ENCODE measurements at regions not wholly inside any gene's neighbourhood (a gene's known extent, or its start where the extent isn't known, plus 50 kb on each side); places are given as distances from the start of the nearest gene placed in this dataset.

GRCh38 chr9:108310202-108310601, 545.6 kb downstream of the ACTL7B start:
- no peaks in the 10 kb centered on the region for H3K27me3 ChIP-seq (ENCODE audit: control insufficient read depth, insufficient read depth, low read length)
- no peak overlapping the region for H3K4me3 ChIP-seq (ENCODE audit: low read length)
- H3K9ac ChIP-seq (ENCODE audit: low read length): no peak overlapping the region
- no peaks in the 10 kb centered on the region for H3K36me3 ChIP-seq (ENCODE audit: control insufficient read depth, insufficient read depth, low read length)
- H3K4me1 ChIP-seq (ENCODE audit: control insufficient read depth, insufficient read depth, low read length): no peaks in the 10 kb centered on the region
- H3K9me3 ChIP-seq (ENCODE audit: control insufficient read depth, low read length): no peaks in the 10 kb centered on the region

- Histone ChIP-seq H3K9ac (ENCODE audit: low read length) (no peak overlapping the region), H3K4me1 (ENCODE audit: control insufficient read depth, insufficient read depth, low read length) (peaks cover 9% of the 10 kb centered on the region), H3K36me3 (ENCODE audit: control insufficient read depth, insufficient read depth, low read length) (no peaks in the 10 kb centered on the region), H3K9me3 (ENCODE audit: control insufficient read depth, low read length) (no peaks in the 10 kb centered on the region), H3K4me3 (ENCODE audit: low read length) (no peak overlapping the region), H3K27me3 (ENCODE audit: control insufficient read depth, insufficient read depth, low read length) (no peaks in the 10 kb centered on the region)
These were observed 555.2 kb downstream of the ACTL7B start for GRCh38 chr9:108300306-108301287.

DNA sequence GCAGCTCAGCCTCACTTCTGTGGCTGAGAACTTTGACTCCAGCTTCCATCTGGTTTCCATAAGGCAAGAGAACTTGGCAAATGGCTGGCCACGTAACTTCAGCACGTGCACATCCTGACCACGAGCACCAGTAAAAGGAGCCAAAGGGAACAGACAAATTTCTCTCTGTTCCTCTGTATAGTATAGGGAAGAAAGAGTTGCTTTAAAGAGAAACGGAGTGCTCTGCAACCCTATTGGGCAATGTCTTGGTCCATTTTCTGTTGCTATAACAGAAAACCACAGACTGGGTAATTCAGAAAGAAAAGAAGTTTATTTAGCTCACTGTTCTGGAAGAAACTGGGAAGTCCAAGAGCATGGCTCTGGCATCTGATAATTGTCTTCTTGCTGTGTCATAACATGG, 558.7 kb downstream of the ACTL7B start:
- no peak overlapping the region for H3K9ac ChIP-seq (ENCODE audit: low read length)
- H3K9me3 ChIP-seq (ENCODE audit: control insufficient read depth, low read length): no peaks in the 10 kb centered on the region
- no peaks in the 10 kb centered on the region for H3K27me3 ChIP-seq (ENCODE audit: control insufficient read depth, insufficient read depth, low read length)
- no peaks in the 10 kb centered on the region for H3K36me3 ChIP-seq (ENCODE audit: control insufficient read depth, insufficient read depth, low read length)
- peaks cover 9% of the 10 kb centered on the region for H3K4me1 ChIP-seq (ENCODE audit: control insufficient read depth, insufficient read depth, low read length)
- H3K4me3 ChIP-seq (ENCODE audit: low read length): no peak overlapping the region

DNA sequence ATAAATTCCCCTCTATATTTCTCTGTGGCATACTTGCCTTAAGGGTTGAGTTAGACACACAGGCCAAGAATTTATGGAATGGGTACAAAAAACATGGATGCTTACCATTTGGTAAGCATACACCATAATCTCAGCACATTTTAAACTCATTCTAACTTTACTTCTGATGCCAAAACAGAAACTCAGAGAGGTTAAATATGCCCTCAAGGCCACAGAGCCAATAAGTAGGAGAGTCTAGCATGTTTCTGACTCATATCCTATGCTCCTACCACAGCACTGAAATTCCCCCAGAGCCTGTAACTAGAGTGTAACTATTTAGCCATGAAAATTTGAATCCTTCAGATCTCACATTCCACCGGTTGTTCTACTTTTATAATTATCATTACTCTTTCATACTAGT, 559.7 kb downstream of the ACTL7B start:
- no peaks in the 10 kb centered on the region for H3K9me3 ChIP-seq (ENCODE audit: control insufficient read depth, low read length)
- no peak overlapping the region for H3K9ac ChIP-seq (ENCODE audit: low read length)
- no peaks in the 10 kb centered on the region for H3K27me3 ChIP-seq (ENCODE audit: control insufficient read depth, insufficient read depth, low read length)
- H3K4me3 ChIP-seq (ENCODE audit: low read length): no peak overlapping the region
- no peaks in the 10 kb centered on the region for H3K36me3 ChIP-seq (ENCODE audit: control insufficient read depth, insufficient read depth, low read length)
- H3K4me1 ChIP-seq (ENCODE audit: control insufficient read depth, insufficient read depth, low read length): peaks cover 9% of the 10 kb centered on the region

- H3K27me3 ChIP-seq (ENCODE audit: control insufficient read depth, insufficient read depth, low read length): no peaks in the 10 kb centered on the region
- no peaks in the 10 kb centered on the region for H3K36me3 ChIP-seq (ENCODE audit: control insufficient read depth, insufficient read depth, low read length)
- no peak overlapping the region for H3K4me3 ChIP-seq (ENCODE audit: low read length)
- no peak overlapping the region for H3K9ac ChIP-seq (ENCODE audit: low read length)
- H3K9me3 ChIP-seq (ENCODE audit: control insufficient read depth, low read length): no peaks in the 10 kb centered on the region
- no peaks in the 10 kb centered on the region for H3K4me1 ChIP-seq (ENCODE audit: control insufficient read depth, insufficient read depth, low read length)
These were observed 564.2 kb downstream of the ACTL7B start for GRCh38 chr9:108291586-108291932.

DNA sequence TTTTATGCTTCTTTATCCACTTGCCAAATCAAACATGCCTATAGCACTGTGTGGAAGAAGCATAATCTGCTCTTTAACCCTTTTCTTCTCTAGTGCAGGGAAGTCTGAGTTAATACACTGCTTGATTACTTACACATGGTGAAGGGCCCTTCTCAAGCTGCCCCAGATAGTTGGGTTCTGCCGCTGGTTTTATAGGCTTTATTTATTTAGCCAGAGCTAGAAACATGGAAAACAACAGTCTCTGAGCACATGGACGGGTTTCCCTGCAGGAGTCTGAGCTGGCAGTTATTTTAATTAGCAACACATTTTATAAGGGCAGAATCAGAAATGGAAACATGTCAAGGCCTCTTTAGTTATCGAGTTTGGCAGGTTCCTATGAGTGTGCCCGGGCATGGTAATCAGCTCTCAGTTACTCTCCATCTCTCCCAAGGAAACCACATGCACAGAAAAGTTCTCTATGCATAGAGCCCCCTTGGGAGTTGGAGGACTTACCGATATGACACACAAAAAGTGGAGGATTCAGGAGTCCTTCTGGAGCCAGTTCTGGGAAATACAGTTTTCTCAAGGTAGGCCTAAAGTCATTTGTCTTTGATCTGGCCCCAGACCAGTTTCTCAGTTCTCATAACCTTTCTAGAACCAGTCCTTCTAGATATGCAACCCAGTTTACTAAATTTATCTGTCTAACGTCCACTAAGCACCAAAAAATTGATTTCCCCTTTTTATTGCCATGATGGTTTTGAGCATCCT, 564.8 kb downstream of the ACTL7B start:
- no peaks in the 10 kb centered on the region for H3K4me1 ChIP-seq (ENCODE audit: control insufficient read depth, insufficient read depth, low read length)
- no peaks in the 10 kb centered on the region for H3K36me3 ChIP-seq (ENCODE audit: control insufficient read depth, insufficient read depth, low read length)
- H3K9ac ChIP-seq (ENCODE audit: low read length): no peak overlapping the region
- no peak overlapping the region for H3K4me3 ChIP-seq (ENCODE audit: low read length)
- H3K9me3 ChIP-seq (ENCODE audit: control insufficient read depth, low read length): no peaks in the 10 kb centered on the region
- H3K27me3 ChIP-seq (ENCODE audit: control insufficient read depth, insufficient read depth, low read length): no peaks in the 10 kb centered on the region

GRCh38 chr9:108286638-108287206, 569.1 kb downstream of the ACTL7B start:
- Histone ChIP-seq H3K9ac (ENCODE audit: low read length) (no peak overlapping the region), H3K27me3 (ENCODE audit: control insufficient read depth, insufficient read depth, low read length) (no peaks in the 10 kb centered on the region), H3K9me3 (ENCODE audit: control insufficient read depth, low read length) (no peaks in the 10 kb centered on the region), H3K4me1 (ENCODE audit: control insufficient read depth, insufficient read depth, low read length) (no peaks in the 10 kb centered on the region), H3K4me3 (ENCODE audit: low read length) (no peak overlapping the region), H3K36me3 (ENCODE audit: control insufficient read depth, insufficient read depth, low read length) (no peaks in the 10 kb centered on the region)

- no peaks in the 10 kb centered on the region for H3K4me1 ChIP-seq (ENCODE audit: control insufficient read depth, insufficient read depth, low read length)
- no peaks in the 10 kb centered on the region for H3K36me3 ChIP-seq (ENCODE audit: control insufficient read depth, insufficient read depth, low read length)
- H3K27me3 ChIP-seq (ENCODE audit: control insufficient read depth, insufficient read depth, low read length): no peaks in the 10 kb centered on the region
- no peaks in the 10 kb centered on the region for H3K9me3 ChIP-seq (ENCODE audit: control insufficient read depth, low read length)
- H3K9ac ChIP-seq (ENCODE audit: low read length): no peak overlapping the region
- H3K4me3 ChIP-seq (ENCODE audit: low read length): no peak overlapping the region
These were observed 572.1 kb downstream of the ACTL7B start for GRCh38 chr9:108283696-108284095.

DNA sequence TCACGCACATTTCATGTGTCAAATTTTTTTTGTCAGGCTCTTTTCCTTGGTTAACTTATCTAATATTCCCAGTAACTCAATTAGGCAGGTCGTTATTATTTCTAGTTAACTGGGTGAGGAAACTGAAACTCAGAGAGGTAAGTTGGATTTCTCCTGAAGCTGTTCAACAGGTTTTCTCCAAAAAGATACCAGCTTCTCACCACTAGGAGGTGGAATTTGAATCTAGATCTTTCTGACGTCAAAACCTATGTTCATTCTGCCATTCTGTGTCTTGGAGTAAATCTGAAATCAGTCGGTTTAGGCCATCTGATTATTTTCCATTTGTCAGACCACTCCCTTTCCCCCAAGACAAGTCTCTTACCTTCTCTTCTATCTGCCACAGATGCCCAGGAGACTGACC, 572.9 kb downstream of the ACTL7B start:
- Histone ChIP-seq H3K9me3 (ENCODE audit: control insufficient read depth, low read length) (no peaks in the 10 kb centered on the region), H3K36me3 (ENCODE audit: control insufficient read depth, insufficient read depth, low read length) (no peaks in the 10 kb centered on the region), H3K9ac (ENCODE audit: low read length) (no peak overlapping the region), H3K27me3 (ENCODE audit: control insufficient read depth, insufficient read depth, low read length) (no peaks in the 10 kb centered on the region), H3K4me3 (ENCODE audit: low read length) (no peak overlapping the region), H3K4me1 (ENCODE audit: control insufficient read depth, insufficient read depth, low read length) (no peaks in the 10 kb centered on the region)

DNA sequence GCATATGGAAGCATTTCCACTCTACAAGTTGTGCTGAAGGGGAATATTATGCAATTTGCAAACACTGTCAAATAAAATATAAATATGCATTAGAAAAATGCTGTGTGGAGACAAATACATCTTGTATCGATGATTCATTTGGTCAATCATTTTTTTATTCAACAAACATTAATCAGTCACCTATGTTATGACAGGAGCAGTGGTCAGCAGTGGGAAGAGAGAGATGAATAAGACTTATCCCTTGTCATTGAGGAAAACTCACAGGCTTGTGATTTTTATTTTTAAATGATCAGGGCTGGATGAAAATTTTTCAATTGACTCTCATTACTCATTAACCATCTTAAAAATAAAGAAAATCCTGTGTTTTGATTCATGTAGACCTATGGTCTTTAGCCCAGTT, 574.1 kb downstream of the ACTL7B start:
- no peaks in the 10 kb centered on the region for H3K9me3 ChIP-seq (ENCODE audit: control insufficient read depth, low read length)
- H3K4me3 ChIP-seq (ENCODE audit: low read length): no peak overlapping the region
- H3K36me3 ChIP-seq (ENCODE audit: control insufficient read depth, insufficient read depth, low read length): no peaks in the 10 kb centered on the region
- H3K9ac ChIP-seq (ENCODE audit: low read length): no peak overlapping the region
- no peaks in the 10 kb centered on the region for H3K27me3 ChIP-seq (ENCODE audit: control insufficient read depth, insufficient read depth, low read length)
- H3K4me1 ChIP-seq (ENCODE audit: control insufficient read depth, insufficient read depth, low read length): no peaks in the 10 kb centered on the region

DNA sequence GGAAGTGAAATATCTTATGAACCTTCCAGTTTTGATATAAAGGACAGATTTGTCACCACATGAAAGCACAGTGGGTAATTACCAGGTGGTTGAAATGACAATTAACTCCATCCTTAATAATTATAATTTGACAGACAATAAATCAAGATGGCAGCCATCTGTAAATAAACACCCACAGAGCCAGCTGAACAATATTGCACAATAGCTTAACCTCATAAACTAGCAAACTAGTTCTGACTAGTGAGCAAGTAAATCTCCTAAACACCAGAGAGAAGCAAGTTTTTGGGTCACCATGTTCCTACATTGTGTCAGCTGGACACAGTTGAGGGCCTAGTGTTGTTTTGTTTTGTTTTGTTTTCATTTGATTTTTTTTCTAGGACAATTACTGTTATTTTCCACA, 577.4 kb downstream of the ACTL7B start:
- H3K27me3 ChIP-seq (ENCODE audit: control insufficient read depth, insufficient read depth, low read length): no peaks in the 10 kb centered on the region
- no peak overlapping the region for H3K4me3 ChIP-seq (ENCODE audit: low read length)
- no peaks in the 10 kb centered on the region for H3K9me3 ChIP-seq (ENCODE audit: control insufficient read depth, low read length)
- H3K4me1 ChIP-seq (ENCODE audit: control insufficient read depth, insufficient read depth, low read length): peaks cover 2% of the 10 kb centered on the region
- no peaks in the 10 kb centered on the region for H3K36me3 ChIP-seq (ENCODE audit: control insufficient read depth, insufficient read depth, low read length)
- H3K9ac ChIP-seq (ENCODE audit: low read length): no peak overlapping the region

GRCh38 chr9:108277216-108277615, 578.6 kb downstream of the ACTL7B start:
- Histone ChIP-seq H3K36me3 (ENCODE audit: control insufficient read depth, insufficient read depth, low read length) (no peaks in the 10 kb centered on the region), H3K4me3 (ENCODE audit: low read length) (no peak overlapping the region), H3K9me3 (ENCODE audit: control insufficient read depth, low read length) (no peaks in the 10 kb centered on the region), H3K27me3 (ENCODE audit: control insufficient read depth, insufficient read depth, low read length) (no peaks in the 10 kb centered on the region), H3K9ac (ENCODE audit: low read length) (no peak overlapping the region), H3K4me1 (ENCODE audit: control insufficient read depth, insufficient read depth, low read length) (peaks cover 13% of the 10 kb centered on the region)

All from mucosa of stomach (tissue), 1 donor.